CD14-positive monocyte (primary cell): ENCODE measurements at regions not wholly inside any gene's neighbourhood (a gene's known extent, or its start where the extent isn't known, plus 50 kb on each side); places are given as distances from the start of the nearest gene placed in this dataset.

Experiments used
- DNase-seq, 3 donors: peaks; one replicate each; pipeline ENCODE4 v3.0.0-alpha.2; 2011 to 2022
- H2AFZ ChIP-seq: 2 replicates; pipeline ENCODE4 v1.6.0; 2012; ENCODE audit warnings: mild to moderate bottlenecking, low read depth, low read length, inconsistent platforms; ENCODE audit not compliant: insufficient read depth, poor library complexity, severe bottlenecking
- H3K27ac ChIP-seq, 2 donors: 1 replicate in 1 of 2; 2 replicates in 1 of 2; pipeline ENCODE4 v1.5.1; 2012 to 2013; ENCODE audit warnings: low read length in 2 of 2, control low read depth in 1 of 2, inconsistent platforms in 1 of 2, low read depth in 1 of 2, mild to moderate bottlenecking in 1 of 2
- H3K27me3 ChIP-seq, 2 donors: one replicate each; pipeline versions ENCODE4 v1.6.0 to v1.6.1; 2011 to 2013; ENCODE audit warnings: low read length in 2 of 2; ENCODE audit not compliant: control insufficient read depth in 2 of 2, insufficient read depth in 2 of 2
- H3K36me3 ChIP-seq, 2 donors: replicated peaks in 1 of 2; 1 replicate in 1 of 2; 2 replicates in 1 of 2; pipeline versions ENCODE4 v1.5.1 to v1.6.1; 2012 to 2013; ENCODE audit warnings: low read length in 2 of 2, control low read depth in 1 of 2, inconsistent platforms in 1 of 2, mild to moderate bottlenecking in 1 of 2; ENCODE audit not compliant: insufficient read depth in 2 of 2, control insufficient read depth in 1 of 2
- H3K4me1 ChIP-seq, 2 donors: 1 replicate in 1 of 2; 2 replicates in 1 of 2; pipeline versions ENCODE4 v1.5.1 to v1.6.1; 2012 to 2013; ENCODE audit warnings: low read length in 2 of 2, control low read depth in 1 of 2, inconsistent platforms in 1 of 2, mild to moderate bottlenecking in 1 of 2, moderate library complexity in 1 of 2; ENCODE audit not compliant: insufficient read depth in 2 of 2, control insufficient read depth in 1 of 2
- H3K4me2 ChIP-seq: replicated peaks from 2 replicates; pipeline ENCODE3; 2012; ENCODE audit warnings: low read length, moderate library complexity, mild to moderate bottlenecking; ENCODE audit not compliant: poor library complexity, severe bottlenecking; ENCODE audit errors: extremely low read depth
- H3K4me3 ChIP-seq, 3 experiments: fragments of 200-600 bp in 1 of 3; sonication (generic) in 1 of 3; replicated peaks in 1 of 3; 1 replicate in 2 of 3; 2 replicates in 1 of 3; pipeline ENCODE4 v1.5.1; 2011 to 2013; ENCODE audit warnings: low read length in 3 of 3, mild to moderate bottlenecking in 3 of 3, control low read depth in 2 of 3, low read depth in 2 of 3, inconsistent platforms in 1 of 3, moderate library complexity in 1 of 3
- H3K79me2 ChIP-seq: 2 replicates; pipeline ENCODE4 v1.6.0; 2012; ENCODE audit warnings: mild to moderate bottlenecking, control low read depth, inconsistent platforms, low read length, moderate library complexity; ENCODE audit not compliant: insufficient read depth
- H3K9ac ChIP-seq: 2 replicates; pipeline ENCODE4 v1.6.0; 2017; ENCODE audit warnings: low read length, mild to moderate bottlenecking; ENCODE audit not compliant: insufficient read depth, poor library complexity, severe bottlenecking
- H3K9me3 ChIP-seq, 2 donors: replicated peaks in 1 of 2; 1 replicate in 1 of 2; 2 replicates in 1 of 2; pipeline versions ENCODE4 v1.5.1 to v1.6.1; 2012 to 2013; ENCODE audit warnings: low read length in 2 of 2, control low read depth in 1 of 2; ENCODE audit not compliant: control insufficient read depth in 1 of 2, insufficient read depth in 1 of 2
- H4K20me1 ChIP-seq: 2 replicates; pipeline ENCODE4 v1.6.0; 2012; ENCODE audit warnings: mild to moderate bottlenecking, low read length, control low read depth, moderate library complexity; ENCODE audit not compliant: insufficient read depth
- H3K27ac Mint-ChIP-seq, 7 donors: one replicate each; pipeline ENCODE4 v1.8.0; 2020; ENCODE audit warnings: mild to moderate bottlenecking in 7 of 7, mixed read lengths in 7 of 7, moderate library complexity in 6 of 7, inconsistent platforms in 2 of 7
- H3K27me3 Mint-ChIP-seq, 3 donors: one replicate each; pipeline ENCODE4 v1.8.0; 2021 to 2022; ENCODE audit warnings: low read depth in 3 of 3, mild to moderate bottlenecking in 3 of 3, mixed read lengths in 3 of 3, moderate library complexity in 3 of 3, inconsistent platforms in 1 of 3
- H3K36me3 Mint-ChIP-seq, 2 donors: one replicate each; pipeline ENCODE4 v1.8.0; 2020; ENCODE audit warnings: mixed read lengths in 2 of 2, inconsistent platforms in 1 of 2, mild to moderate bottlenecking in 1 of 2
- H3K4me1 Mint-ChIP-seq: one replicate; pipeline ENCODE4 v1.8.0; 2020; ENCODE audit warnings: mild to moderate bottlenecking, mixed read lengths
- H3K4me3 Mint-ChIP-seq, 2 donors: one replicate each; pipeline ENCODE4 v1.8.0; 2020; ENCODE audit warnings: mild to moderate bottlenecking in 2 of 2, mixed read lengths in 2 of 2, moderate library complexity in 1 of 2
- H3K9me3 Mint-ChIP-seq, 7 donors: one replicate each; pipeline ENCODE4 v1.8.0; 2020 to 2022; ENCODE audit warnings: mixed read lengths in 7 of 7, mild to moderate bottlenecking in 6 of 7, moderate library complexity in 6 of 7, inconsistent platforms in 2 of 7
- CTCF ChIP-seq: fragments of 200-600 bp; IDR thresholded peaks from one replicate; pipeline ENCODE4 v1.8.0; 2022; ENCODE audit warnings: antibody characterized with exemption, mild to moderate bottlenecking
- WGBS: methylation state at CpG from one replicate; pipeline ENCODE4 v1.1.5; 2013; ENCODE audit warnings: missing lambda C conversion rate; ENCODE audit not compliant: insufficient coverage; 5-methylcytosine and 5-hydroxymethylcytosine counted together
- intact Hi-C, 2 donors: fragments of 100-400 bp; cut with micrococcal nuclease; formaldehyde crosslinking; loops; one replicate each; pipeline versions ENCODE4 v1.15.0 to v1.15.1; 2023

GRCh38 chr15:94135486-94136147 lies 95.7 kb upstream of the MCTP2 start:
- H3K36me3 Mint-ChIP-seq, result no peaks in the 10 kb centered on the region
- Histone ChIP-seq H3K9ac (no peak overlapping the region), H3K79me2 (no peaks in the 10 kb centered on the region), H3K4me3 (no peak overlapping the region), H3K4me2 (no peak overlapping the region), H3K27ac (no peak overlapping the region), H3K27me3 (no peaks in the 10 kb centered on the region), H3K4me1 (no peaks in the 10 kb centered on the region), H3K36me3 (no peaks in the 10 kb centered on the region), H4K20me1 (no peaks in the 10 kb centered on the region), H3K9me3 (no peaks in the 10 kb centered on the region), H2AFZ (no peak overlapping the region)
- WGBS, result no CpG with 5 or more reads among the region's 1 CpG
- intact Hi-C loops, result no loop called here
- TF ChIP-seq CTCF, result no peak
- H3K4me1 Mint-ChIP-seq, result no peaks in the 10 kb centered on the region
- H3K4me3 Mint-ChIP-seq, result no peak overlapping the region
- no peak overlapping the region for H3K27ac Mint-ChIP-seq
- DNase-seq, result peak in 1 of 3 donors; percentile 6
- H3K9me3 Mint-ChIP-seq, result peaks cover 0 to 2% (median 0%) of the 10 kb centered on the region in 7 donors
- peaks cover 0 to 11% (median 0%) of the 10 kb centered on the region in 3 donors for H3K27me3 Mint-ChIP-seq

GRCh38 chr15:94131875-94132274 lies 99.5 kb upstream of the MCTP2 start:
- H3K79me2 ChIP-seq, result no peaks in the 10 kb centered on the region
- no peak overlapping the region for H3K27ac ChIP-seq
- H3K36me3 ChIP-seq, result no peaks in the 10 kb centered on the region
- H3K27ac Mint-ChIP-seq, result no peak overlapping the region
- no peaks in the 10 kb centered on the region for H3K4me1 Mint-ChIP-seq
- TF ChIP-seq CTCF, result no peak
- DNase-seq, result no peak
- peaks cover 0 to 2% (median 0%) of the 10 kb centered on the region in 7 donors for H3K9me3 Mint-ChIP-seq
- no peak overlapping the region for H2AFZ ChIP-seq
- H3K4me2 ChIP-seq, result no peak overlapping the region
- no peak overlapping the region for H3K9ac ChIP-seq
- no peaks in the 10 kb centered on the region for H3K9me3 ChIP-seq
- H3K4me3 ChIP-seq, result no peak overlapping the region
- intact Hi-C loops, result no loop called here
- H3K27me3 Mint-ChIP-seq, result peaks cover 1 to 11% (median 3%) of the 10 kb centered on the region in 3 donors
- no peaks in the 10 kb centered on the region for H4K20me1 ChIP-seq
- no peaks in the 10 kb centered on the region for H3K4me1 ChIP-seq
- no peaks in the 10 kb centered on the region for H3K36me3 Mint-ChIP-seq
- H3K27me3 ChIP-seq, result no peaks in the 10 kb centered on the region
- no peak overlapping the region for H3K4me3 Mint-ChIP-seq
